ENCODE measurements at regions not wholly inside any gene's neighbourhood (a gene's known extent, or its start where the extent isn't known, plus 50 kb on each side); places are given as distances from the start of the nearest gene placed in this dataset.

DNA sequence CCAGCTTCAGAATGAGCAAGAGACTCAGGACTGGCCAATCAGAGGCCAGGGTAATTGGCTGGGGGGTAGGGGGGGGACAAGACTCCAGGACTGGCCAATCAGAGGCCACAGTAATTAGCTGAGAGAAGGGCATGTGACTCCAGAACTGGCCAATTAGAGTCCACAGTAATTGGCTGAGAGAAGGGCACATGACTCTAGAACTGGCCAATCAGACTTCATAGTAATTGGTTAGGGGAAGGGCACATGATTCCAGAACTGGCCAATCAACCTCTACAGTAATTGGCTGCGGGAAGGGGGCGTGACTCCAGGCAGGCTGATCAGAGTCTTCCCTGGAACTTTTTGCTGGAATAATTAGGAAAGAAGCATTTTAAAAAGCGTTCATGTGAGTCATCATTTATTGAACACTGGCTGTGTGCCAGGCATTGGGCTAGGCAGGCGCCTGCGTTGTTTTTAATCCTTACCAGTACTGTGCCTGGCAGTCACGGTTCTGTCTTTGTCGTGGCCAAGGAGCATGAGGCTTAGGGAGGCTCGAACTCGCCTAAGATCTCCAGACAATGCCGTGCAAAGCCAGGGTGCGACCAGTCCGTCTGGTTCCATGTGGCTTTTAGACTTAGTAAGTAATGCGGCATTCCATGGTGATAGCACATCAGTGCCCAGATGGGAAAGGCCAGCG lies 508.1 kb downstream of the TBC1D22A start:
- H3K4me3 ChIP-seq (replicated peaks in 1 of 3; ENCODE audit: insufficient read depth in 1 of 3, low read depth in 2 of 3, low read length in 3 of 3): no peak overlapping the region
- no peaks in the 10 kb centered on the region for H3K79me2 ChIP-seq (ENCODE audit: insufficient read depth, low read length)
- H3K27ac ChIP-seq (ENCODE audit: extremely low read length, insufficient read depth, low read length): no peak overlapping the region
- ChIA-PET CTCF (ENCODE audit: low intra/inter-chr PET ratio, low total read pairs) (no interaction called here), POLR2A (no interaction called here)
- peaks cover 13% of the 10 kb centered on the region for H3K4me1 ChIP-seq (ENCODE audit: insufficient read depth, low read length)
- FAIRE-seq (no peak), DNase-seq (ENCODE audit: low spot score) (no peak), ATAC-seq (no peak)
- no peak overlapping the region for H3K4me2 ChIP-seq (ENCODE audit: low read depth, low read length)
- no TSS peak for BruUV-seq (replicated peaks)
- no peak overlapping the region for H2AFZ ChIP-seq (ENCODE audit: low read length)
- H3K27me3 ChIP-seq (ENCODE audit: control insufficient read depth in 1 of 2, insufficient read depth in 2 of 2, low read length in 2 of 2): peaks cover under 1 to 7% of the 10 kb centered on the region in 2 experiments; a peak in 3 of 5 replicates
- no peaks in the 10 kb centered on the region for H3K9me3 ChIP-seq (ENCODE audit: low read length)
- intact Hi-C loops (cut with micrococcal nuclease; ENCODE audit: unreplicated experiment) (no loop called here), in situ Hi-C loops (cut with HindIII; ENCODE audit: extremely low pct_ligation_motif_present, low pct_unique_long_range_greater_than_20kb) (no loop called here)
- no peaks in the 10 kb centered on the region for H4K20me1 ChIP-seq (ENCODE audit: insufficient read depth, low read length)
- no peaks in the 10 kb centered on the region for H3K36me3 ChIP-seq (replicated peaks in 1 of 2; ENCODE audit: control insufficient read depth in 1 of 2, insufficient read depth in 2 of 2, low read length in 2 of 2)
- no peak for TF ChIP-seq NR1H2 (CRISPR knock-in tag; IDR thresholded peaks at IDR 0.05; ENCODE audit: borderline replicate concordance, low read depth)
- TF ChIP-seq ZNF331 (CRISPR knock-in tag; IDR thresholded peaks at IDR 0.05): peak; percentile 53; the same call in 1 of the 2 replicates
- WGBS (ENCODE audit: low lambda C conversion rate): 71% methylated on average over 14 of the region's 14 CpGs
- no peak overlapping the region for H3K9ac ChIP-seq (ENCODE audit: insufficient read depth, low read depth, low read length)

DNA sequence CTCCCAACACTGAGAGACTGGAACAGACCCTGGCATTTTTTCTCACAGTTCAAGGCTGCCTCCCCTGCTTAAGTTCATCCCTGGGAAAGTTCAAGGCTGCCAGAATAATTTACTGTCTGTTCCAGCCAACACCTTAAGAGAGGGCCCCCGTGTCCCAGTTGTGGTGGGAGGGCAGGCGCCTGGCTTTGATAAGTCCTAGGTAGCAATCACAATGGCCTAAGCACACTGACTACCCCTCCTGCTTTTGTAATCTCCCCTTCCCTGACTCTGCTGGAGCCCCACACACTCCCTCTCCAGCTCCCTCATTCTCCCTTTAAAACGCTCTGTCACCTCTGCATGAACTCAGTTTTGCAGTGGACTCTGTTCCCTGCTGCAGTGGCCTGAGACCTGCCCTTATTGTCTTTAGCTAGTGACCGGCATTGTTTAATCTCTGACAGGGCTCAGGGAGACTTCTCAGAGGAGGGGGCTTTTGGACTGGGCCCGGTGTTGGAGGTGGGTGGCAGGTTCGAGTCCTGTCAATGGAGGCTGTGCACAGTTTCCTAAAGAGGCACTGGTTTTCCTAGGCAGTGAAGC lies 507.2 kb downstream of the TBC1D22A start:
- no peak overlapping the region for H2AFZ ChIP-seq (ENCODE audit: low read length)
- no peaks in the 10 kb centered on the region for H4K20me1 ChIP-seq (ENCODE audit: insufficient read depth, low read length)
- POLR2A ChIA-PET: no interaction called here
- no peaks in the 10 kb centered on the region for H3K9me3 ChIP-seq (ENCODE audit: low read length)
- CTCF ChIA-PET (ENCODE audit: low intra/inter-chr PET ratio, low total read pairs): no interaction called here
- H3K4me1 ChIP-seq (ENCODE audit: insufficient read depth, low read length): peaks cover 13% of the 10 kb centered on the region
- no peaks in the 10 kb centered on the region for H3K36me3 ChIP-seq (replicated peaks in 1 of 2; ENCODE audit: control insufficient read depth in 1 of 2, insufficient read depth in 2 of 2, low read length in 2 of 2)
- H3K27me3 ChIP-seq (ENCODE audit: control insufficient read depth in 1 of 2, insufficient read depth in 2 of 2, low read length in 2 of 2): no peaks in the 10 kb centered on the region; a peak in 2 of 5 replicates
- in situ Hi-C loops (cut with HindIII; ENCODE audit: extremely low pct_ligation_motif_present, low pct_unique_long_range_greater_than_20kb): no loop called here
- H3K9ac ChIP-seq (ENCODE audit: insufficient read depth, low read depth, low read length): no peak overlapping the region
- WGBS (ENCODE audit: low lambda C conversion rate): 0% methylated on average over 6 of the region's 6 CpGs
- ATAC-seq (peak; percentile 74), DNase-seq (ENCODE audit: low spot score) (peak; percentile 35), FAIRE-seq (no peak)
- intact Hi-C loops (cut with micrococcal nuclease; ENCODE audit: unreplicated experiment): no loop called here
- no peaks in the 10 kb centered on the region for H3K79me2 ChIP-seq (ENCODE audit: insufficient read depth, low read length)
- peak overlapping the region; percentile 4; the same call in 1 of the 2 replicates for H3K4me2 ChIP-seq (ENCODE audit: low read depth, low read length)
- H3K27ac ChIP-seq (ENCODE audit: extremely low read length, insufficient read depth, low read length): no peak overlapping the region
- no peak overlapping the region for H3K4me3 ChIP-seq (replicated peaks in 1 of 3; ENCODE audit: insufficient read depth in 1 of 3, low read depth in 2 of 3, low read length in 3 of 3)
- no TSS peak for BruUV-seq (replicated peaks)
- TF ChIP-seq ZNF160 (CRISPR knock-in tag; IDR thresholded peaks at IDR 0.05) (no peak), HOXA3 (CRISPR knock-in tag; IDR thresholded peaks at IDR 0.05) (no peak), ZNF180 (CRISPR knock-in tag; IDR thresholded peaks at IDR 0.05; ENCODE audit: borderline replicate concordance, low read depth) (no peak), ZNF790 (CRISPR knock-in tag; IDR thresholded peaks at IDR 0.05; ENCODE audit: borderline replicate concordance) (no peak), ZFYVE20 (CRISPR knock-in tag; IDR thresholded peaks at IDR 0.05; ENCODE audit: borderline replicate concordance, low read depth) (no peak), ZSCAN20 (CRISPR knock-in tag; IDR thresholded peaks at IDR 0.05; ENCODE audit: borderline replicate concordance) (no peak), HMG20B (CRISPR knock-in tag; conservative IDR thresholded peaks at IDR 0.05) (no peak), RARA (CRISPR knock-in tag; IDR thresholded peaks at IDR 0.05) (peak; percentile 89), TFDP1 (CRISPR knock-in tag; IDR thresholded peaks at IDR 0.05; ENCODE audit: borderline replicate concordance) (no peak), ZNF75D (CRISPR knock-in tag; IDR thresholded peaks at IDR 0.05; ENCODE audit: borderline replicate concordance) (no peak), HNRNPK (IDR thresholded peaks at IDR 0.05; ENCODE audit: low read depth, low read length, poor library complexity, severe bottlenecking) (no peak), RXRA (CRISPR knock-in tag; IDR thresholded peaks at IDR 0.05) (peak; percentile 37; the same call in 1 of the 2 replicates), SOX13 (IDR thresholded peaks at IDR 0.05) (no peak), SOX13 (CRISPR knock-in tag; conservative IDR thresholded peaks at IDR 0.05 in 1 of 2, IDR thresholded peaks at IDR 0.05 in 1 of 2) (peak in 1 of 2 experiments; percentile 38; a peak in 1 of 4 replicates), SOX5 (CRISPR knock-in tag; IDR thresholded peaks at IDR 0.05; ENCODE audit: borderline replicate concordance) (peak; percentile 55; the same call in 1 of the 2 replicates), HNF4A (CRISPR knock-in tag; IDR thresholded peaks at IDR 0.05) (0 out of 2 replicates have a peak, but pooled peaks have one; percentile 45)

Data from HepG2 (cell line).